HL-60/S4 treated with retinoic acid at 250 ng/mL for 4 days and 3 days (cell line): ENCODE measurements at regions not wholly inside any gene's neighbourhood (a gene's known extent, or its start where the extent isn't known, plus 50 kb on each side); places are given as distances from the start of the nearest gene placed in this dataset.

Experiments
- in situ Hi-C: fragments of 300-500 bp; cut with MboI; formaldehyde crosslinking; loops from 2 replicates; pipeline ENCODE4 v1.7.0; 2022; ENCODE audit warnings: low sequenced_read_pairs

GRCh38 chr15:69505956-69506556 is 53.4 kb downstream of the RPLP1 start:
- in situ Hi-C loops: loop anchor here (25.0 kb wide), 1 partner anchor 981 kb away; no protein-coding TSS in a partner anchor

GRCh38 chr15:69508659-69509058 is 56.0 kb downstream of the RPLP1 start:
- in situ Hi-C loops: loop anchor here (25.0 kb wide), 1 partner anchor 979 kb away; no protein-coding TSS in a partner anchor

DNA sequence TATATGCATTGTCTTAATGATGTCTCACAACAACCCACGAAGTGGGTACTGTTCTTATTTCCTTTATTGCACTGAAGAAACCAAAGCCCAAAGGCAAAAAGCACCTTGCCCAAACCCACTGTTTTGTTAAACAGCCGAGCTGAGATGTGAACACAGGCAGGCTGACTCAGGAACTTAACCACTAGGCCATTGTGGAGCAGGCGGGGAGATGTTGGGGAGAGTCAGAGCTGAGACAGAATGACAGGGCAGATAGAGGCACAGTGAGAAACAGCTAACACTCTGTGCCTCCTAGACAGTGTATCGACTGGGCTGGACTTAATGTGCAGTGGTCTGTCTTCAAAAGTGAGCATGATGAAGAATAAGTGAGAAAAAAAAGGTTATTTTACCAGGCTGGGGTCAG is 56.5 kb downstream of the RPLP1 start:
- in situ Hi-C loops: loop anchor here (25.0 kb wide), 1 partner anchor 978 kb away; no protein-coding TSS in a partner anchor

- in situ Hi-C loops: loop anchor here (25.0 kb wide), 1 partner anchor 977 kb away; no protein-coding TSS in a partner anchor
Observed at GRCh38 chr15:69510556-69510955, 57.9 kb downstream of the RPLP1 start.

- in situ Hi-C loops: loop anchor here (25.0 kb wide), 1 partner anchor 976 kb away; no protein-coding TSS in a partner anchor
Observed at GRCh38 chr15:69511015-69511414, 58.4 kb downstream of the RPLP1 start.

DNA sequence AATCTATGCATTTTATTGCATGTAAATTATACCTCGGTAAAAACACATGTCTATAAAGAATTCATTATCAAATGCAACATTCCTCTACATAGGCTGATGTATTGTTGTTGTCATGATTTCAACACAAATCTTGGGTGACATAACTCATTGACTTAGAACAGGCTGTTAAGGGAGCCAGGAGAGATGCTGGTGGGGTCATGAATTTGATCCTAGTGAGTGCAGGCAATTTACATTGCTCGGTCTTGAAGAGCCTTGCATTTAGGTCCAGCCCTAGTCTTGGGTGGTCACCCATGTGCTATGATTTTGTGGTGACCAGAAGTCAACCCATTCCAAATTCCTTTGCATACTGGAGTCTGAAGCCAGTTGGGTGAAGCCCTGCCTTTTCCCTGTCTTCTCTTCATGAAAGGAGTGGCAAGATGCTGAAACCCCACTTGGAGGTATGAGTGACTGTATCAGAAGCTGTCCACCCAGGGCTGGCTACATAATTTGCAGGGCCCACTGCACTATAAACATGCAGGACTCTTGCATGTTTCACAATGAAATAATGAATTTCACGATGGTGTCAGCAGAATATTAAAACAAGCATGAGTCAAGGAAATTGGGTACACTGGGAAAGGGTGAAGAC is 59.2 kb downstream of the RPLP1 start:
- in situ Hi-C loops: loop anchor here (25.0 kb wide), 1 partner anchor 975 kb away; no protein-coding TSS in a partner anchor

DNA sequence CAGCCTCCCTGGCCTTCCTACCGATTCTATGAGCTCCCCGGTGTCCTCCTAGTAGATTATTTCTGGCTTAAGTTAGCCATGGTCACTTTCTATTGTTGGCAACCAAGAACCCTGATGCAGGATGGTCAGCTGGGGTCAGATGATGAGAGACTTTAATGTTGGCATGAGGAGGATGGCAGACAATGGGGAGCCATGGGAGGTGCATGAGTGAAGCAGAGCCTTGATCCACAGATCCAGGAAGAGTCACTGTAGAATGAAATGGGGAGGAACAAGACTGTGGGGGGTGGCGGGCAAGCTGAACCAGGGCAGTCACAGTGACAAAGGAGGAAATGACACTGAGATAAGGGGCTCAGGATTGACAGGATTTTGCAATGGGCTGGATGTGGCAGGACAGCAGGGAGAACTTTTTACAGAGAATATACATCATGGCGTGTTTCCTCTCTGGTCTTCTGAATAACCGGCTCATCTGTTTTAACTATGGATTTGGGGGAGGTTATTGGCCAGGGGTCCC is 60.9 kb downstream of the RPLP1 start:
- in situ Hi-C loops: loop anchor here (25.0 kb wide), 1 partner anchor 974 kb away; no protein-coding TSS in a partner anchor

DNA sequence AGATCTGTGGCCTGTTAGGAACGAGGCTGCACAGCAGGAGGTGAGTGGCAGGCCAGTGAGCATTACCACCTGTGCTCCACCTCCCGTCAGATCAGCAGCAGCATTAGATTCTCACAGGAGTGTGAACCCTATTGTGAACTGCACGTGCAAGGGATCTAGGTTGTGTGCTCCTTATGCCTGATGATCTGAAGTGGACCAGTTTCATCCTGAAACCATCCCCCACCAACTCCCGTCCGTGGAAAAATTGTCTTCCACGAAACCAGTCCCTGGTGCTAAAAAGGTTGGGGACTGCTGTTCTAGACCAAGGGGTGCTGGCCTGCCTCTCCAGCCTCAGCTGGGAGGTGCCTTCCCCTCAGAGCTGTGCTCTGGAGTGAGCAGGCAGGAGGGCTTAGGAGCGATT is 61.4 kb downstream of the RPLP1 start:
- in situ Hi-C loops: loop anchor here (25.0 kb wide), 1 partner anchor 973 kb away; no protein-coding TSS in a partner anchor

DNA sequence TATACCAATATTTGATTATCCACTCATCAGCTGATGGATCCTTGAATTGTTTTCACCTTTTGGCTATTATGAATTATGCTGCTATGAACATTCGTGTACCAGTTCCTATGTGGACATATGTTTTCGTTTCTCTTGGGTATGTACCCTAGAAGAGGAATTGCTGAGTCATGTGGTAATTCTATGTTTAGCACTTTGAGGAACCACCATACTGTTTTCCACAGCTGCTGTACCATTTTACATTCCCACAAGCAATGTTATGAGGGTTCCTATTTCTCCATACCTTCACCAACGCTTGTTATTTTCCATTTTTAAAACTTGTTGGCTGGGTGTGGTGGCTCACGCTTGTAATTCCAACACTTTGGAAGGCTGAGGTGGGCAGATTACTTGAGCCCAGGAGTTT is 62.9 kb downstream of the RPLP1 start:
- in situ Hi-C loops: loop anchor here (25.0 kb wide), 1 partner anchor 972 kb away; no protein-coding TSS in a partner anchor

DNA sequence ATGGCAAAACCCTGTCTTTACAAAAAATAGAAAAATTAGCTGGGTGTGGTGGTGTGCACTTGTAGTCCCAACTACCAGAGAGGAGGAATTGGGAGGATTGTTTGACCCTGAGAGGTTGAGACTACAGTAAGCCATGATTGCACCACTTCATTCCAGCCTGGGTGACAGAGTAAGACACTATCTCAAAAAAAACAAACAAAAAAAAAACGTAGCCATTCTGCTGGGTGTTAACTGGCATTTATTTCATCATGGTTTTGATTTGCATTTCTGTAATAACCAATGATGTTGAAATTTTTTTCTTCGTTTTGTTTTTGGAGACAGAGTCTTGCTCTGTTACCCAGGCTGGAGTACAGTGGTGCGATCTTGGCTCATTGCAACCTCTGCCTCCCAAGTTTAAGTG is 63.3 kb downstream of the RPLP1 start:
- in situ Hi-C loops: loop anchor here (25.0 kb wide), 1 partner anchor 971 kb away; no protein-coding TSS in a partner anchor

DNA sequence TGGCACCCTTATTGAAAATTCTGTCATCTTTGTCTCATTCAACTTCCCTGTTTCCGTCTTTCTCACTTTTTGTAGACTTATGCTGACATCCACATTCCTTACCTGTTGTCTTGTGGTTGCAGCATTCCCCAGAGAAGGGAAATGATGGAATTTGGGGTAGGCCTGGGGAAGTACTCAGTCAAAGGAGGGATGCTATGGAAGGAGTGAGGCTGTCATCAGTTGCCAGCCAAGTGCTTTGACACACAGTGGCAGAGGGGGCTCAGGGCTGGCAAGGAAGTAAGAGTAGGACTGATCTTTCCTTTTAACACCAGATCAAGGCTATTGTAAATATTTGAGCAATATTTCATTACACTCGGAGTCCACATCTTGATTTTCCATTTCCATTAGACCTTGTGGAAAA is 64.4 kb downstream of the RPLP1 start:
- in situ Hi-C loops: loop anchor here (25.0 kb wide), 1 partner anchor 970 kb away; no protein-coding TSS in a partner anchor

- in situ Hi-C loops: loop anchor here (25.0 kb wide), 1 partner anchor 968 kb away; no protein-coding TSS in a partner anchor
Observed at GRCh38 chr15:69518806-69519205, 66.2 kb downstream of the RPLP1 start.

- in situ Hi-C loops: loop anchor here (25.0 kb wide), 1 partner anchor 967 kb away; no protein-coding TSS in a partner anchor
Observed at GRCh38 chr15:69520067-69520466, 67.4 kb downstream of the RPLP1 start.

GRCh38 chr15:69522361-69522760 is 69.7 kb downstream of the RPLP1 start:
- in situ Hi-C loops: loop anchor here (25.0 kb wide), 1 partner anchor 965 kb away; no protein-coding TSS in a partner anchor

DNA sequence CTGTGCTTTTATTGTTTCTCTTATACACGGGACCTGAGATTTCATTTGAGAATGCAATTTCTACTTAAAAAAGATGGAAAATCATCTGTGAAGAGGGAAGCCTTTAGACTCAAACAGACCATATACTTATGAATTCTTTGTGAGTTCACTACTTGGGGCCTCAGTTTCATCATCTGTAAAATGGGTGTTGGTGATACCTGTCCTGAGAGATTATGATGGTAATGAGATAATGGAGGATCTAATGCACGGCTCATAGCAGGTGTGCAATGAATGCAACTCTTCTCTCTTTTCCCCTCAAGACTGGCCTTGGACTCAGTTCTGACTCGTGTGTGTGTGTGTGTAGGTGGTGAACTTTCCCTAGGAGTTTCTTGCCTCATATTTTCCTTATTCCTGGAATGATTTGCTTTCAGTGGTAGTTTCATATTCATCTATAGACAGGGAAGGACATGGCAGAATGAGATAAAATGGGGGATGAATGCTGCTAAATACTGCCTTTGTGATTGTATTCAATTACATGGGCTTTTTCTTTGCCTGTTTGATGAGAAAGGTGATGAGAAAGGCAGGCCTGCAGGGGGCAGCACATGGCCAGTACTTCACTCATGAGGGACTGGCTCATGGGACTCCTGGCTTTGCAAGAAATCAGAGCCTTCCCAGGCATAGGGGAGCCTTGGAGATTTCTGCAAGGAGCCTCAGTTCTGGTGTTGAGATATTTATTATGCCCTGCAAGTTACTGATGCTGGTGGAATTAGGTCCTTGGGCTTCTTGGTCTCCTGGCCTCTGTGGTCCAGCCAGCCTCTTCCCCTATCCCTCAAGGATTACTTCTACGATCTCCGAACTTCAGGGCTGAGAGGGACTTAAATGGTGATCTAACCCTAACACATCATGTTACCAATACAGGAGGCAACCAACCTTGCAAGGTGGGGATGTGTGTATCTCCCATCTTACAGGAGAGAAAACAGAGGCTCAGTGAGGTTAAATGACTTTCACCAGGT is 70.7 kb downstream of the RPLP1 start:
- in situ Hi-C loops: loop anchor here (25.0 kb wide), 1 partner anchor 964 kb away; no protein-coding TSS in a partner anchor

DNA sequence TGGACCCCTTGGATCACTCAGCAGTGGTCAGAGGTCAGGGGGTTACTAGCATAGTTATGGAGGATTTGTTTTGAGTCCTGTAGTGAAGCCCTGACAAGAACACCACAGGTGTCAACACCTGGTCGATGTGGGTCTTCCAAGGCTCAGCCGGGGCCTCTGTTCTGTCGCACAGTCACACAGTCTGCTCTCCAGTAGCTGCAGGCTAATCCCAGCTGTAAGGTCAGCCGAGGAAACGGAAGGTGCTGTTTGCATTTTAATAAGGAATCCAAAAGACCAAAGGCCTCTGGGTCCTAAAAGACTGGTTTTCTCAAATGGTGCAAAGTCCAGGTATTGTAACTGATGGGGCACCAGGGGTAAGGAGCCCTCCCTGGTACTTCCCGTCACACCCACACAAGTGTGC is 71.7 kb downstream of the RPLP1 start:
- in situ Hi-C loops: loop anchor here (25.0 kb wide), 1 partner anchor 963 kb away; no protein-coding TSS in a partner anchor

GRCh38 chr15:69524814-69525213 is 72.2 kb downstream of the RPLP1 start:
- in situ Hi-C loops: loop anchor here (25.0 kb wide), 1 partner anchor 962 kb away; no protein-coding TSS in a partner anchor

GRCh38 chr15:69525543-69525942 is 72.9 kb downstream of the RPLP1 start:
- in situ Hi-C loops: no loop called here

GRCh38 chr15:69526081-69527061 is 73.8 kb downstream of the RPLP1 start:
- in situ Hi-C loops: no loop called here
